Coronary artery (tissue), 2 donors: ENCODE measurements at regions not wholly inside any gene's neighbourhood (a gene's known extent, or its start where the extent isn't known, plus 50 kb on each side); places are given as distances from the start of the nearest gene placed in this dataset.

ENCODE experiments used
- DNase-seq: peaks from one replicate; pipeline ENCODE4 v3.0.0-alpha.2; 2017; ENCODE audit warnings: low spot score
- H3K27ac ChIP-seq, 2 donors: fragments of 200-600 bp; sonication (generic); one replicate each; pipeline ENCODE4 v1.5.1; 2016 to 2019
- H3K4me3 ChIP-seq: fragments of 200-600 bp; sonication (generic); 2 replicates; pipeline ENCODE4 v1.5.1; 2016; ENCODE audit warnings: mild to moderate bottlenecking, moderate library complexity
- CTCF ChIP-seq: fragments of 200-600 bp; sonication (generic); IDR thresholded peaks from one replicate; pipeline ENCODE4 v1.5.1; 2019; ENCODE audit warnings: antibody characterized with exemption

- Histone ChIP-seq H3K27ac (no peak overlapping the region), H3K4me3 (no peak overlapping the region)
- TF ChIP-seq CTCF = no peak
- no peak for DNase-seq
Observed at GRCh38 chr2:9149388-9149660, 57.3 kb upstream of the ASAP2 start.

- Histone ChIP-seq H3K4me3 (no peak overlapping the region), H3K27ac (no peak overlapping the region)
- TF ChIP-seq CTCF = no peak
- no peak for DNase-seq
Observed at GRCh38 chr2:9146646-9147045, 60.0 kb upstream of the ASAP2 start.

GRCh38 chr2:9145752-9146430 lies 60.7 kb upstream of the ASAP2 start:
- Histone ChIP-seq H3K4me3 (no peak overlapping the region), H3K27ac (peak overlapping the region in 1 of 2 donors; percentile 51)
- no peak for TF ChIP-seq CTCF
- DNase-seq = no peak

GRCh38 chr2:9145109-9145751 lies 61.4 kb upstream of the ASAP2 start:
- Histone ChIP-seq H3K4me3 (no peak overlapping the region), H3K27ac (peak overlapping the region in 1 of 2 donors; percentile 51)
- no peak for TF ChIP-seq CTCF
- DNase-seq = no peak

GRCh38 chr2:9144617-9145016 lies 62.0 kb upstream of the ASAP2 start:
- Histone ChIP-seq H3K27ac (peak overlapping the region in 1 of 2 donors; percentile 51), H3K4me3 (no peak overlapping the region)
- no peak for TF ChIP-seq CTCF
- DNase-seq = no peak

- no peak for DNase-seq
- peak overlapping the region in 1 of 2 donors; percentile 31 for H3K27ac ChIP-seq
Observed at GRCh38 chr2:9144046-9144445, 62.6 kb upstream of the ASAP2 start.

More at GRCh38 chr2:9144046-9144445, 62.6 kb upstream of the ASAP2 start:
- H3K4me3 ChIP-seq = no peak overlapping the region
- TF ChIP-seq CTCF = no peak
